Mucosa of rectum (tissue), 2 donors: ENCODE measurements at regions not wholly inside any gene's neighbourhood (a gene's known extent, or its start where the extent isn't known, plus 50 kb on each side); places are given as distances from the start of the nearest gene placed in this dataset.

Source experiments
- H3K27ac ChIP-seq, 2 donors: one replicate each; pipeline ENCODE4 v1.7.0; 2013; ENCODE audit warnings: inconsistent platforms in 2 of 2, low read depth in 2 of 2, low read length in 2 of 2
- H3K27me3 ChIP-seq, 2 donors: one replicate each; pipeline ENCODE4 v1.7.0; 2013; ENCODE audit warnings: low read length in 2 of 2; ENCODE audit not compliant: control insufficient read depth in 2 of 2, insufficient read depth in 2 of 2
- H3K36me3 ChIP-seq, 2 donors: one replicate each; pipeline ENCODE4 v1.7.0; 2013; ENCODE audit warnings: low read length in 2 of 2; ENCODE audit not compliant: control insufficient read depth in 2 of 2, insufficient read depth in 2 of 2
- H3K4me1 ChIP-seq, 2 donors: one replicate each; pipeline ENCODE4 v1.7.0; 2013; ENCODE audit warnings: low read length in 2 of 2, mild to moderate bottlenecking in 1 of 2; ENCODE audit not compliant: control insufficient read depth in 2 of 2, insufficient read depth in 2 of 2
- H3K4me3 ChIP-seq, 2 donors: one replicate each; pipeline ENCODE4 v1.7.0; 2013; ENCODE audit warnings: low read length in 2 of 2
- H3K9ac ChIP-seq, 2 donors: one replicate each; pipeline ENCODE4 v1.7.0; 2013; ENCODE audit warnings: low read length in 2 of 2, low read depth in 1 of 2, mild to moderate bottlenecking in 1 of 2
- H3K9me3 ChIP-seq, 2 donors: one replicate each; pipeline ENCODE4 v1.7.0; 2013; ENCODE audit warnings: low read length in 2 of 2; ENCODE audit not compliant: control insufficient read depth in 2 of 2
- donor health status: healthy.
- donor health status: Normal muscosa, but diverticular disease.

DNA sequence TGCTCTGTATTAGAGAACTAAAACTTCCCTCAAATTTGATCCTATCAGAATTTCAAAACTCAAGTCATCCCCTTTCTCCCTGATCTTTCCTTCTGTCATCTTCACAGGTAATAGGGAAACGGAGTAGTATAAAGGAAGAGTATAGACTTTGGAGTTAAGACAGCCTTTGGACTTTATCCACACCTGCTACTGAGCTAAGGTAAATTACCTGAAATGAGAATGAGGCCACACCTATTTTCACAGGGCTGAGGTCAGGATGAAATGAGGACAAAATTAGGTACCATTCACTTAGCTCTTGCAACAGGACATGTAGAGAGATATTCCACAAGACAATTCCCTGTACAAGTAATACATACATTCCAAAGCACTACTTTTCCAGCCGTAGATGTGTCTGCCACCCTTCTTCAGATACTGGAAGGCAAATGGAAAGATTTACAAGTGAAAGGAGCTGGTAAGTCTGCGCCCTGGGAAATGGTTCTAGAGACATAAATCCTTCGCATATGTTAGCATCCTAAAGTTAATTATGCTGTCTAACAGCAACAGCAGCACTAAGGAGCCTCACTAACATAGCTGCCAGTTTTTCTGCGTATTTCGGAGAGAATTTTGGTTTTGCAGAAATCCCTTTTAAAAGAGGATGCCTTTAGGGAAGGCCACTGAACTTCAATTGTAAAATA, 461.8 kb downstream of the SHQ1 start:
- H3K27ac ChIP-seq: peak overlapping the region; percentile 48 to 57
- H3K9ac ChIP-seq: no peak overlapping the region
- peaks cover 0 to 3% of the 10 kb centered on the region in 2 donors for H3K36me3 ChIP-seq
- peaks cover 20 to 29% of the 10 kb centered on the region in 2 donors for H3K4me1 ChIP-seq
- peak overlapping the region in 1 of 2 donors; percentile 23 for H3K4me3 ChIP-seq
- no peaks in the 10 kb centered on the region for H3K9me3 ChIP-seq
- H3K27me3 ChIP-seq: no peaks in the 10 kb centered on the region

DNA sequence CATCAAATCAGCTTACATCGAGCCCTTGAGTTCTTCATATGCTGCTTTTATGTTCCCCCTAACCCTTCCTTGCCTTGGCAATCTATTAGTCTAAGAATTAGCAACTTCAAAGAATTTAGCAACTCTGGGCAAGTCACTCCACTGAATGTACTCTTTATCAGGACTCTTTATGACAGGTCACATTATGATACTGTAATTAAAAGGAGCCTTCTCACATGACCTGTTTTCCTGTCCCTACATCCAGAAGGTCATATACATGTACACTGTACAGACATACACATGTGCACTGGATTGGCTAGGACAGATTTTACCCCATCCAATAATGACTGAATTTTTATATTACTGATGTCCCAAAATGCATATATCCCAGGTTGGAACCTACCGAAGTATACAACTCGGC, 463.1 kb downstream of the SHQ1 start:
- no peak overlapping the region for H3K9ac ChIP-seq
- H3K36me3 ChIP-seq: peaks cover 0 to 3% of the 10 kb centered on the region in 2 donors
- no peaks in the 10 kb centered on the region for H3K9me3 ChIP-seq
- H3K27me3 ChIP-seq: no peaks in the 10 kb centered on the region
- peaks cover 23 to 37% of the 10 kb centered on the region in 2 donors for H3K4me1 ChIP-seq
- no peak overlapping the region for H3K4me3 ChIP-seq
- H3K27ac ChIP-seq: peak overlapping the region in 1 of 2 donors; percentile 4

DNA sequence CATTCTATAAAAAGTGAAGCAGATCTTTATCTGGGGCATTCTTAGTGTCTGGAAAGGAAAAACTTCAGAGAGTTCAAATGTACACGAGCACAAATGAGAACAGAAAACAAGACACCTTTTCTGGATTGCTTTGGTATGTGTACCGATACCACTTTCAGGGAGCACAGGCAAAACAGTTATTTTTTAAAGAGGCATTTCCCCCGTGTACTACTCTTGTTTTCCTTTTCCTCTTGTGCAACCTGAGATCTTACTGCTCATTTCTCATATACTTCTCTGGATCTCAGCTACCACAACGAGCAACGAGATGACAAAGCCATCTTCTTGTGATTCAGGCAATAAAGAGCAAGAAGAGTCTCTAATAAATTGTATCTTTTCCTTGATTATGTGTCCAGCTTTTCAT, 463.6 kb downstream of the SHQ1 start:
- peaks cover 0 to 3% of the 10 kb centered on the region in 2 donors for H3K36me3 ChIP-seq
- H3K4me1 ChIP-seq: peaks cover 24 to 40% of the 10 kb centered on the region in 2 donors
- H3K27me3 ChIP-seq: no peaks in the 10 kb centered on the region
- H3K27ac ChIP-seq: no peak overlapping the region
- H3K9ac ChIP-seq: no peak overlapping the region
- no peak overlapping the region for H3K4me3 ChIP-seq
- no peaks in the 10 kb centered on the region for H3K9me3 ChIP-seq

DNA sequence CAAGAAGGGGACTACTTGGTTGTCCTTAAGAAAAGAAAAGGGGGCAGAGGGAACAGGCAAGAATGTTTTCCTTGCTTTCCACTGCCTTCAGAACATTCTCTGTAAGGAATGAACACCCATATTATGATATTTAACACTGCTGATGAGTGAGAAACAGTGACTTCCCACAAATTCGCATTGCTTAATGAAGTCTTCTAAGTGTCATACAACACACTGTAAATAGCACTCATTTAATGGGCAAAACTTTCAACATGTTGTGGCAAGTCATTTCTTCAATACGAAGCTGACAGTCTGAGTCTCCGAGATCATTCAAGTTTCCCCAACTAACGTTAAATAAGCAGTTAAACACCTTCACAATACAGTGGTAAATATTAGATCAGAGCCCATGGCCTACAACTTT, 464.4 kb downstream of the SHQ1 start:
- H3K9me3 ChIP-seq: no peaks in the 10 kb centered on the region
- peaks cover 1 to 4% of the 10 kb centered on the region in 2 donors for H3K36me3 ChIP-seq
- H3K27me3 ChIP-seq: no peaks in the 10 kb centered on the region
- no peak overlapping the region for H3K27ac ChIP-seq
- H3K4me1 ChIP-seq: peaks cover 26 to 46% of the 10 kb centered on the region in 2 donors
- H3K4me3 ChIP-seq: no peak overlapping the region
- no peak overlapping the region for H3K9ac ChIP-seq

DNA sequence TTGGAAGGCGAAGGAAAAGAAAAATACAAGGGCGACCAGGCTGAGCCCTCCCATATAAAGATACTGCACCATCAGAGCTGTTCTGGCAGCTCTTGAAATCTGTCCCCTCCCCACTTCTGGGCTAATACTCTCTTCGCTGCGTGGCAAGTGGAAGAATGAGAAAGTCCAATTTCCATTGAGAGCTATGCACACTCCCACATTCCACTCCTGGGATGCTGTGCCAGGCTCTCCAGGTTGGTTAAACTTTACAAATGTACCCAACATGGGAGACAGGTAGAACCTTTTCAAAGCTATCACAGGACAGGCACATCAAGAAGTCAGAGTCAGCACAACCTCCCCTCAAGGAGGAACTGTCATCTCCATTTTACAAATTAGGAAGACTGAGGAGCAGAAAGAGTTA, 465.0 kb downstream of the SHQ1 start:
- Histone ChIP-seq H3K27me3 (no peaks in the 10 kb centered on the region), H3K4me1 (peaks cover 28 to 46% of the 10 kb centered on the region in 2 donors), H3K27ac (no peak overlapping the region), H3K9ac (no peak overlapping the region), H3K36me3 (peaks cover 8 to 10% of the 10 kb centered on the region in 2 donors), H3K9me3 (no peaks in the 10 kb centered on the region), H3K4me3 (no peak overlapping the region)

DNA sequence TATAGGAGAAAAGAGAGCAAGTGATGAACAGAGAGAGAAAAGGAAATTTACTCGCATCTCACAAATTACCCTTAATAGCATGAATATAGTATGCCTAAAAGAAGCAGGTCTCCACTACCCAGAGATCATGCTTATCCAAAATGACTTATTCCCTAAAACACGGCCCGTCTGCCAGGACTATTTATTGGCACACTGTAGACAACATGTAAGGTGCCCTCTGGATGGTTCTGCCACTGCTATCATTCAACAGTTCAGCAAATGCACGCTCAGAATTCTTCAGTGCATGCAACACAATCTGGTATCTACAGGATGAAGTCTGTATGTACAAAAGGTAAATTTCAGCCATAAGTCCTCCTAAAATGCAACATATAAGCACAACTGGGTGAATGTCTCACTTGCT, 465.8 kb downstream of the SHQ1 start:
- Histone ChIP-seq H3K4me1 (peaks cover 28 to 46% of the 10 kb centered on the region in 2 donors), H3K27ac (no peak overlapping the region), H3K9me3 (no peaks in the 10 kb centered on the region), H3K4me3 (no peak overlapping the region), H3K9ac (no peak overlapping the region), H3K36me3 (peaks cover 11 to 13% of the 10 kb centered on the region in 2 donors), H3K27me3 (no peaks in the 10 kb centered on the region)

DNA sequence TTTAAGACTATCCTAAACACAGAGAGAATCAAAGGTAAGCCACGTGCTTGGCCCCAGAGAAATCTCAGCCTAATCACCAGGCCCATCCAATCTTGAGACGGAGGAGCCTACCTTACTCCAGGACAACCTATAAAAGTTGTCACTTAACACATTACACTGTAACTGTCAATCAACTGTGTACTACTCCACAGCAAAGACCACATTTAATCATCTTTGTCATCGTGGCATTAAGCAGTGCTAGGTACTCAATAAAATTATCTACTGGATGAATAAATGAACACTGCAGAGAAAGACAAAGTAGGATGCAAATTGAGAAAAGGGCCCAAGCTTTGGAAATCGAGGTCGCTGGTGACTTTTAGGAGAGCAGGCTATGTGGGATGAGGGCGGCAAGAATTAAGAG, 466.7 kb downstream of the SHQ1 start:
- H3K9me3 ChIP-seq: no peaks in the 10 kb centered on the region
- H3K27ac ChIP-seq: no peak overlapping the region
- no peak overlapping the region for H3K4me3 ChIP-seq
- H3K4me1 ChIP-seq: peaks cover 22 to 41% of the 10 kb centered on the region in 2 donors
- H3K27me3 ChIP-seq: no peaks in the 10 kb centered on the region
- H3K36me3 ChIP-seq: peaks cover 14 to 19% of the 10 kb centered on the region in 2 donors
- H3K9ac ChIP-seq: no peak overlapping the region

DNA sequence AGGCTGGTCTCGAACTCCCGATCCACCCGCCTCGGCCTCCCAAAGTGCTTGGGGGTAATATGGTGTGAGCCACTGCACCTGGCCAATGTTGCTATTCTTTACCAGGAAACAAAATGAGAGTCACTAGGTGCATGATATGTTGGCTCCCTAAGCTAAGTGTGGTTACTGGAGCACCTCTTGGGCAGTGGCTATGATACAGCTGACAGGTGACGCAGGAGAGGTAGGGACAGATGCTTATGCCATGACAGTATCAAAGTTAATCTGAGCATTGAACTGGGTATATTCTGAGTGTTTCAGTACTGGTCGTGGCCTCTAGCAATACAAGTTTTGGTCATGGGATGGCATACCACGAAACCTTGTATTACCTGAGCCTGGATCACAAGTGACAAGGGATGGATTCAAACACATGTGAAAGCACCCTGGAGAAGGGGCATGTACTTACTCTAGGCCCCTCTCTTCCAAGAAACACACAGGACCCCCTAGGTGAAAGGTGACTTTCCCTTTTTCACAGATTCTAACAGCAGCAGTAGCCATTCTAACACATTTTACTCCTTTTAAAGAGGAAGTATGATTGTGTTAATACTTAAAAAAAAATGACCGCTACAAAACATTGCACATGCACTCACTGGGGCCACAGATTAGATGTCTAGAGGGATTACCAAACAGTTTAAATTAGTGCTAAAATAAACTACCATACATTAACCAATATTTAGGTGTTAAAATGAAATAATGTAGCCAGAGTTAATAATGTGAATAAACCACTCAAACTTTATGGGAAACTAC, 467.3 kb downstream of the SHQ1 start:
- Histone ChIP-seq H3K36me3 (peaks cover 14 to 22% of the 10 kb centered on the region in 2 donors), H3K9ac (no peak overlapping the region), H3K4me1 (peaks cover 19 to 34% of the 10 kb centered on the region in 2 donors), H3K9me3 (no peaks in the 10 kb centered on the region), H3K27me3 (no peaks in the 10 kb centered on the region), H3K4me3 (no peak overlapping the region), H3K27ac (peak overlapping the region; percentile 19 to 34)

DNA sequence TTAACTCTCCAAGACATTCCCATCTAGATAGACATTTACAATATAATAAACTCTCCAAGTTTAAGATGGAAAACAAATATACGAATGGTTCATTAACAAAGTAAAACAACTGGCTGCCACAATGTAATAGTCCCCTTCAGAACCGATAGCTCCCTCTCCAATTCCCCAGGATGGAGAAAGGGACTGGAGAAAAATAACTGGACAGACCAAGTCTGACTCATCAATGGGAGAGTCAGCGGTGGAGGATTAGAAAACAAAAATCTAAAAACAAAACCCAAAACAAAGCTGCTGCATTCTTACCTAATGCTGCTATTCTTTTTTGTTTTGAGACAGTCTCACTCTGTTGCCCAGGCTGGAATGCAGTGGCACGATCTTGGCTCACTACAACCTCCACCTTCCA, 468.1 kb downstream of the SHQ1 start:
- Histone ChIP-seq H3K27me3 (no peaks in the 10 kb centered on the region), H3K27ac (peak overlapping the region; percentile 19 to 34), H3K9ac (no peak overlapping the region), H3K36me3 (peaks cover 21 to 22% of the 10 kb centered on the region in 2 donors), H3K4me3 (no peak overlapping the region), H3K4me1 (peaks cover 14 to 27% of the 10 kb centered on the region in 2 donors), H3K9me3 (no peaks in the 10 kb centered on the region)

DNA sequence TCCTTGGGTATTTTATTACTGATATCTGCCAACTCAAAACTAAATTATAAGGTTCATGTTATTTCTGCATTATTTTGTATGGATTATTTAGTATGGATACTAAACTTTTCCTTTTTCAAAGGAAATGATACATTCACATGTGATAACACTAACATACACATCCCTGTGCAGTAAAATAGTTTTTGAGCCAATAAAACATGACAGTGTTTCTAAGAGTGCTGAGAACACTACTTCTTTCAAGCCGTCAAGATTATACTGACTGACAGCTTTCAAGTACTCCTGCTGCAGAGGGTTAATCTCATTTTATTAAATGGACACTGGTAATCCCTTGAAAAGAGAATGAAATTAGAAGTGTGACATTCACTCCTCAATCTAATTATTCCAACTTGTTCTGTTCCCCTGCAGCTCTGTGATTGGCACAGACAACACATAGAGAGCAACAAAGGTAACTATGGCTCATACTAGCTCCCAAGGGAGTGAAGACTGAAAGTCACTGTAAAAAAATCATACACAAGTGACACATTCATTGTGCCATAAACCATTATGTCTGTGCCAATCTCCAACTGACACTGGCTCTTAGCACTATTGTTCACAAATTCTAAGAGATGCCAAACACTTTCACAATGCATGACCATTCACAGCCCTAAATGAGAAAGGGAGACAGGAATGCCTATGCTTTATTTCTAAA, 468.6 kb downstream of the SHQ1 start:
- no peak overlapping the region for H3K4me3 ChIP-seq
- no peaks in the 10 kb centered on the region for H3K27me3 ChIP-seq
- H3K4me1 ChIP-seq: peaks cover 14 to 22% of the 10 kb centered on the region in 2 donors
- peak overlapping the region in 1 of 2 donors; percentile 19 for H3K27ac ChIP-seq
- no peaks in the 10 kb centered on the region for H3K9me3 ChIP-seq
- peaks cover 21 to 22% of the 10 kb centered on the region in 2 donors for H3K36me3 ChIP-seq
- no peak overlapping the region for H3K9ac ChIP-seq
